ENCODE measurements at regions not wholly inside any gene's neighbourhood (a gene's known extent, or its start where the extent isn't known, plus 50 kb on each side); places are given as distances from the start of the nearest gene placed in this dataset.

- CTCF ChIA-PET: no interaction called here
- no peak for ATAC-seq (ENCODE audit: low read depth)
- POLR2A ChIA-PET: no interaction called here
- Mint-ChIP-seq H3K9me3 (peaks cover 3% of the 10 kb centered on the region), H3K36me3 (ENCODE audit: low read depth) (no peaks in the 10 kb centered on the region), H3K4me3 (no peak overlapping the region), H3K4me1 (no peaks in the 10 kb centered on the region), H3K27ac (no peak overlapping the region), H3K27me3 (no peaks in the 10 kb centered on the region)
- no peak for DNase-seq
- intact Hi-C loops (cut with micrococcal nuclease): no loop called here
- no peak for TF ChIP-seq CTCF (IDR thresholded peaks at IDR 0.05)
These were observed 214.5 kb upstream of the GRAMD2B start for GRCh38 chr5:126208691-126209090.

- Mint-ChIP-seq H3K27me3 (no peaks in the 10 kb centered on the region), H3K4me1 (no peaks in the 10 kb centered on the region), H3K9me3 (peaks cover 3% of the 10 kb centered on the region), H3K36me3 (ENCODE audit: low read depth) (no peaks in the 10 kb centered on the region), H3K4me3 (no peak overlapping the region), H3K27ac (no peak overlapping the region)
- ATAC-seq (ENCODE audit: low read depth): no peak
- ChIA-PET CTCF (no interaction called here), POLR2A (no interaction called here)
- intact Hi-C loops (cut with micrococcal nuclease): no loop called here
- DNase-seq: no peak
- no peak for TF ChIP-seq CTCF (IDR thresholded peaks at IDR 0.05)
These were observed 212.3 kb upstream of the GRAMD2B start for GRCh38 chr5:126210955-126211354.

GRCh38 chr5:126219616-126220015 is 203.6 kb upstream of the GRAMD2B start:
- Mint-ChIP-seq H3K27me3 (peaks cover 2% of the 10 kb centered on the region), H3K27ac (no peak overlapping the region), H3K4me3 (no peak overlapping the region), H3K4me1 (no peaks in the 10 kb centered on the region), H3K9me3 (peaks cover 6% of the 10 kb centered on the region), H3K36me3 (ENCODE audit: low read depth) (no peaks in the 10 kb centered on the region)
- ChIA-PET CTCF (no interaction called here), POLR2A (no interaction called here)
- no peak for DNase-seq
- intact Hi-C loops (cut with micrococcal nuclease): no loop called here
- ATAC-seq (ENCODE audit: low read depth): no peak
- no peak for TF ChIP-seq CTCF (IDR thresholded peaks at IDR 0.05)

GRCh38 chr5:126220725-126221124 is 202.5 kb upstream of the GRAMD2B start:
- TF ChIP-seq CTCF (IDR thresholded peaks at IDR 0.05): no peak
- no peak overlapping the region for H3K4me3 Mint-ChIP-seq
- no peak for ATAC-seq (ENCODE audit: low read depth)
- ChIA-PET CTCF (no interaction called here), POLR2A (no interaction called here)
- peaks cover 6% of the 10 kb centered on the region for H3K9me3 Mint-ChIP-seq
- no peak overlapping the region for H3K27ac Mint-ChIP-seq
- no peak for DNase-seq
- intact Hi-C loops (cut with micrococcal nuclease): no loop called here
- no peaks in the 10 kb centered on the region for H3K4me1 Mint-ChIP-seq
- peaks cover 2% of the 10 kb centered on the region for H3K27me3 Mint-ChIP-seq
- no peaks in the 10 kb centered on the region for H3K36me3 Mint-ChIP-seq (ENCODE audit: low read depth)

- ChIA-PET CTCF (no interaction called here), POLR2A (no interaction called here)
- H3K27ac Mint-ChIP-seq: no peak overlapping the region
- no peaks in the 10 kb centered on the region for H3K4me1 Mint-ChIP-seq
- H3K36me3 Mint-ChIP-seq (ENCODE audit: low read depth): no peaks in the 10 kb centered on the region
- H3K9me3 Mint-ChIP-seq: peaks cover 6% of the 10 kb centered on the region
- TF ChIP-seq CTCF (IDR thresholded peaks at IDR 0.05): no peak
- H3K27me3 Mint-ChIP-seq: no peaks in the 10 kb centered on the region
- H3K4me3 Mint-ChIP-seq: no peak overlapping the region
- intact Hi-C loops (cut with micrococcal nuclease): no loop called here
- ATAC-seq (ENCODE audit: low read depth) (no peak), DNase-seq (no peak)
These were observed 194.3 kb upstream of the GRAMD2B start for GRCh38 chr5:126228934-126229333.
